IMR-90 (cell line): ENCODE measurements at regions not wholly inside any gene's neighbourhood (a gene's known extent, or its start where the extent isn't known, plus 50 kb on each side); places are given as distances from the start of the nearest gene placed in this dataset.

Source experiments
- ATAC-seq: fragments of 200-7000 bp; cut with Tn5 transposase; 2 replicates; pipeline ENCODE4 v1.9.1; 2020; ENCODE audit warnings: low read depth, mild to moderate bottlenecking, moderate library complexity
- BruUV-seq: library from RNA; stranded (reverse); fragments of 400-500 nt; replicated peaks from 2 replicates; lab custom pipeline; 2021; lab: Mats Ljungman, UMichigan
- CTCF ChIA-PET: fragments of 300-600 bp; formaldehyde crosslinking; extraction: SDS; loops from one replicate; lab custom pipeline; 2021; ENCODE audit warnings: antibody characterized with exemption; lab: Yijun Ruan, JAX
- POLR2A ChIA-PET: fragments of 300-600 bp; sonication (Branson Sonifier 250); formaldehyde crosslinking; loops from one replicate; lab custom pipeline; 2022; ENCODE audit warnings: antibody characterized with exemption; ENCODE audit not compliant: unreplicated experiment; lab: Charles Lee
- DNase-seq: peaks from one replicate; pipeline ENCODE4 v3.0.0; 2013
- H2AFZ ChIP-seq: replicated peaks from 2 replicates; pipeline ENCODE3; 2013; ENCODE audit warnings: low read length, mild to moderate bottlenecking; ENCODE audit not compliant: poor library complexity
- H2AK5ac ChIP-seq: 2 replicates; pipeline ENCODE4 v1.6.1; 2013; ENCODE audit warnings: low read depth, low read length, inconsistent platforms
- H2AK9ac ChIP-seq: replicated peaks from 2 replicates; pipeline ENCODE3; 2013; ENCODE audit warnings: mild to moderate bottlenecking, low read depth, low read length, moderate library complexity; ENCODE audit not compliant: poor library complexity
- H2BK120ac ChIP-seq: 2 replicates; pipeline ENCODE4 v1.6.1; 2013; ENCODE audit warnings: low read depth, low read length, inconsistent platforms
- H2BK15ac ChIP-seq: 3 replicates; pipeline ENCODE4 v1.6.1; 2013; ENCODE audit warnings: low read depth, low read length, inconsistent platforms
- H2BK20ac ChIP-seq: 2 replicates; pipeline ENCODE4 v1.6.1; 2013; ENCODE audit warnings: low read depth, mild to moderate bottlenecking, inconsistent platforms, low read length, moderate library complexity
- H2BK5ac ChIP-seq: 2 replicates; pipeline ENCODE4 v1.6.1; 2013; ENCODE audit warnings: mild to moderate bottlenecking, low read depth, low read length, inconsistent platforms; ENCODE audit not compliant: poor library complexity, severe bottlenecking
- H3K14ac ChIP-seq: replicated peaks from 2 replicates; pipeline ENCODE4 v1.6.1; 2013; ENCODE audit warnings: low read depth, low read length, inconsistent platforms
- H3K18ac ChIP-seq: 2 replicates; pipeline ENCODE4 v1.6.1; 2013; ENCODE audit warnings: low read depth, low read length, control low read depth
- H3K23ac ChIP-seq: 2 replicates; pipeline ENCODE4 v1.6.1; 2013; ENCODE audit warnings: low read depth, low read length, inconsistent platforms
- H3K27ac ChIP-seq: 2 replicates; pipeline ENCODE4 v1.5.1; 2013; ENCODE audit warnings: mild to moderate bottlenecking, control low read depth, low read length; ENCODE audit not compliant: insufficient read depth
- H3K27me3 ChIP-seq: 2 replicates; pipeline ENCODE4 v1.6.1; 2013; ENCODE audit warnings: low read length; ENCODE audit not compliant: control insufficient read depth, insufficient read depth
- H3K36me3 ChIP-seq: 2 replicates; pipeline ENCODE4 v1.6.1; 2013; ENCODE audit warnings: low read length, mixed read lengths; ENCODE audit not compliant: control insufficient read depth, insufficient read depth
- H3K4ac ChIP-seq: 2 replicates; pipeline ENCODE4 v1.6.1; 2013; ENCODE audit warnings: low read depth, low read length, inconsistent platforms
- H3K4me1 ChIP-seq: 2 replicates; pipeline ENCODE4 v1.6.1; 2013; ENCODE audit warnings: low read length, mixed read lengths; ENCODE audit not compliant: control insufficient read depth, insufficient read depth
- H3K4me2 ChIP-seq: 2 replicates; pipeline ENCODE4 v1.6.1; 2013; ENCODE audit warnings: low read depth, mild to moderate bottlenecking, control low read depth, low read length, moderate library complexity
- H3K4me3 ChIP-seq: 2 replicates; pipeline ENCODE4 v1.5.1; 2013; ENCODE audit warnings: low read depth, mild to moderate bottlenecking, control low read depth, low read length, moderate library complexity; ENCODE audit not compliant: insufficient read depth
- H3K56ac ChIP-seq: 2 replicates; pipeline ENCODE4 v1.6.1; 2013; ENCODE audit warnings: low read length, inconsistent platforms; ENCODE audit not compliant: insufficient read depth; ENCODE audit errors: extremely low read depth
- H3K79me1 ChIP-seq, 2 experiments: 2 replicates each; pipeline ENCODE4 v1.6.1; 2013; ENCODE audit warnings: low read length in 2 of 2, inconsistent platforms in 1 of 2, low read depth in 1 of 2
- H3K9ac ChIP-seq: 2 replicates; pipeline ENCODE4 v1.6.1; 2013; ENCODE audit warnings: low read depth, low read length, control low read depth
- H3K9me1 ChIP-seq: 2 replicates; pipeline ENCODE4 v1.6.1; 2013; ENCODE audit warnings: low read length, inconsistent platforms; ENCODE audit not compliant: insufficient read depth
- H3K9me3 ChIP-seq: 2 replicates; pipeline ENCODE4 v1.6.1; 2013; ENCODE audit warnings: low read length; ENCODE audit not compliant: control insufficient read depth, insufficient read depth
- H4K20me1 ChIP-seq: 2 replicates; pipeline ENCODE4 v1.6.1; 2013; ENCODE audit warnings: low read length, inconsistent platforms; ENCODE audit not compliant: insufficient read depth
- H4K5ac ChIP-seq: 2 replicates; pipeline ENCODE4 v1.6.1; 2013; ENCODE audit warnings: mild to moderate bottlenecking, low read depth, low read length, control low read depth
- H4K8ac ChIP-seq, 2 experiments: 2 replicates each; pipeline ENCODE4 v1.6.1; 2013; ENCODE audit warnings: low read depth in 2 of 2, low read length in 2 of 2, control low read depth in 1 of 2, inconsistent platforms in 1 of 2
- H4K91ac ChIP-seq: 2 replicates; pipeline ENCODE4 v1.6.1; 2013; ENCODE audit warnings: low read depth, low read length, inconsistent platforms; ENCODE audit not compliant: insufficient read depth
- BHLHE40 ChIP-seq: fragments of 150-350 bp; IDR thresholded peaks from 2 replicates; pipeline ENCODE4 v1.6.1; 2016; ENCODE audit warnings: mild to moderate bottlenecking, low read depth, low read length
- MXI1 ChIP-seq: IDR thresholded peaks from 2 replicates; pipeline ENCODE4 v1.6.1; 2012; ENCODE audit warnings: low read depth, mild to moderate bottlenecking, low read length, moderate library complexity, borderline replicate concordance
- NFE2L2 ChIP-seq: fragments of 150-350 bp; IDR thresholded peaks from 2 replicates; pipeline ENCODE4 v1.6.1; 2016; ENCODE audit warnings: low read depth, mild to moderate bottlenecking, low read length
- RCOR1 ChIP-seq: IDR thresholded peaks from 2 replicates; pipeline ENCODE4 v1.6.1; 2012; ENCODE audit warnings: mild to moderate bottlenecking, low read length, improper control_type of control experiment; ENCODE audit not compliant: insufficient replicate concordance
- WGBS, 2 experiments: methylation state at CpG; one replicate each; pipeline versions ENCODE4 v1.1.5 to v1.1.7; 2013; ENCODE audit warnings: missing lambda C conversion rate in 2 of 2; ENCODE audit not compliant: insufficient read length in 1 of 2; ENCODE audit errors: extremely low coverage in 2 of 2; 5-methylcytosine and 5-hydroxymethylcytosine counted together
- dilution Hi-C: fragments of 300-500 bp; cut with HindIII; formaldehyde crosslinking; loops from one replicate; pipeline ENCODE4 v1.14.3; 2018; ENCODE audit warnings: low sequenced_read_pairs; ENCODE audit not compliant: unreplicated experiment
- in situ Hi-C: fragments of 300-500 bp; cut with MboI; formaldehyde crosslinking; loops from 3 replicates; pipeline ENCODE4 v1.14.3; 2019; ENCODE audit warnings: low sequenced_read_pairs, inconsistent platforms, mixed read lengths
- intact Hi-C: fragments of 100-400 bp; cut with micrococcal nuclease; formaldehyde crosslinking; loops from 2 replicates; pipeline ENCODE4 v1.10.0; 2022

DNA sequence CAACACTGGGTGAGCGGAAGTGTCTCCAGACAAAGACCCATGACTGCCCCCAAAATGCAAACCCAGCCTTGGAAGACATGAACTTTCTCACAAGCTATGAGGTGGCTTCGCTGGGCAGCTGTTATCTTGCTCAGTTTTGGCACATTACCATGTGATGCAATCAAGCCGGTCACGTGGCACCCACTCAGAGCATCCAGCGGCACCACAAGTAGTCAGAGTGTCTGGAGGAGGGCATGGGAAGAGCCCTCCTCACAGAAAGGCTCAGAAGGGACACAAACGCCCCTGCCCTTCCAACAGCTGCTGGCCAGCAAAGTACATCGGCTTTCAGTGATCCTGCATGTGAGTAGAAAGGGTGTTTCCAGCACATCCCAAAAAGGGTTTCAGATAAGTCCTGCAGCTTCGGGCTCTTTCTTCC, 145.5 kb upstream of the IRF2BP2 start (continued):
- TF ChIP-seq MXI1: peak; percentile 29; the same call in 1 of the 2 replicates

DNA sequence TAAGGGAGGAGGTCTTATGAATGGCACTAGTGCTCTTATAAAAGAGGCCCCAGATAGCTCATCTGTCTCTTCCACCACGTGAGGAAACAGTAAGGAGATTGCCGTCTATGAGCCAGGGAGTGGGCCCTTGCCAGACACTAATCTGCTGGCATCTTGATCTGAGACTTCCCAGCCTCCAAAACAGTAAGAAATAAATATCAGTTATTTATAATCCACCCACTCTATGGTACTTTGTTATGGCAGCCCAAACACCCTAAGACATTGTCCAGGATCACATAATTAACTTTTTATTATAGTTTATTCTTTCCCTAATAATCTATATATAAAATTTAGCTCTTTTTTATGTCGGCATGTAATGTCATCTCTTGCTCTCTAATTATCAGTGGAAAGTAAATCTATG, 144.0 kb upstream of the IRF2BP2 start:
- Histone ChIP-seq H3K18ac (no peak overlapping the region), H3K56ac (no peak overlapping the region), H2BK20ac (no peak overlapping the region), H2BK120ac (no peak overlapping the region), H3K9me3 (no peaks in the 10 kb centered on the region), H3K79me1 (no peaks in the 10 kb centered on the region), H3K4me3 (no peak overlapping the region), H3K9me1 (peaks cover 3% of the 10 kb centered on the region; the same call in 1 of the 2 replicates), H3K4me2 (no peak overlapping the region), H3K4me1 (peaks cover 6% of the 10 kb centered on the region), H3K23ac (no peak overlapping the region), H4K91ac (no peak overlapping the region), H2AFZ (no peak overlapping the region), H3K4ac (no peak overlapping the region), H2AK9ac (no peak overlapping the region), H3K14ac (no peak overlapping the region), H2AK5ac (no peak overlapping the region), H3K27ac (no peak overlapping the region), H3K27me3 (no peaks in the 10 kb centered on the region), H3K36me3 (no peaks in the 10 kb centered on the region), H4K5ac (no peak overlapping the region), H4K20me1 (no peaks in the 10 kb centered on the region), H2BK15ac (no peak overlapping the region), H3K9ac (no peak overlapping the region), H2BK5ac (no peak overlapping the region), H4K8ac (no peak overlapping the region)
- ATAC-seq (no peak), DNase-seq (no peak)
- intact Hi-C loops: no loop called here
- TF ChIP-seq BHLHE40: no peak
- no peak for TF ChIP-seq RCOR1
- TF ChIP-seq NFE2L2: no peak
- ChIA-PET CTCF (no interaction called here), POLR2A (interaction anchor here (0.5 kb wide), 1 partner anchor 22 kb away, joined by 3 read pairs; no protein-coding TSS in a partner anchor)
- BruUV-seq: no TSS peak
- no CpG with 5 or more reads among the region's 3 CpGs for WGBS, 2 experiments
- in situ Hi-C loops: no loop called here
- dilution Hi-C loops: no loop called here
